ENCODE measurements at regions not wholly inside any gene's neighbourhood (a gene's known extent, or its start where the extent isn't known, plus 50 kb on each side); places are given as distances from the start of the nearest gene placed in this dataset.
"Not testable (repeated sequence)": the region's sequence is repeated elsewhere in the genome, so short reads cannot be mapped to it uniquely, and the experiment has no call there.

DNA sequence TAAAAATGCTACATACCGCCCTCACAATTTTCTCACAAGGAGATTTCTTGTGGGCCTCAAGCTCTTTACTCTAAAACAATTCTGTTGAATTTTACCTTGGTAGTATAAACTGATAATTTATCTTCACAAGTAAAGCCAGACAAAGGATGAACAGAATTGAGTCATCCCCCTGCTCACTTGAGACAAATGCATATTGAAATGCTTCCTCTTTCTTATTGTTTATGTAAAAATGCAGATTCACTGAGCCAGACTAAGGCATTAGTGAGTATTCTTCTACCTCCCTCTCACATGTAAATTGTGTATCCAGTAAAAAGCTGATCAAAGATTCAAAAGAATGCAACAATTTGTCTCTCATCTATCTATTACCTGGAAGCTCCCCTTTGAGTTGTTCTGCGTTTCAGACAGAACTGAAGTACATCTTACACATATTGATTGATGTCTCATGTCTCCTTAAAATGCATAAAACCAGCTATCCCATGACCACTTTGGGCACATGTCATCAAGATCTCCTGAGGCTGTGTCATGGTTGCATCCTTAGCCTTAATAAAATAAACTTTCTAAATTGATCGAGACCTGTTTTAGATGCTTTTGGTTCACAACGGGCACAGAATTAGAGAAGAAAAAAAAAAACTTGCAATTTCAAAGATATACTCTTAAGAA lies 743.1 kb upstream of the B3GALT2 start:
- no peak for DNase-seq

DNA sequence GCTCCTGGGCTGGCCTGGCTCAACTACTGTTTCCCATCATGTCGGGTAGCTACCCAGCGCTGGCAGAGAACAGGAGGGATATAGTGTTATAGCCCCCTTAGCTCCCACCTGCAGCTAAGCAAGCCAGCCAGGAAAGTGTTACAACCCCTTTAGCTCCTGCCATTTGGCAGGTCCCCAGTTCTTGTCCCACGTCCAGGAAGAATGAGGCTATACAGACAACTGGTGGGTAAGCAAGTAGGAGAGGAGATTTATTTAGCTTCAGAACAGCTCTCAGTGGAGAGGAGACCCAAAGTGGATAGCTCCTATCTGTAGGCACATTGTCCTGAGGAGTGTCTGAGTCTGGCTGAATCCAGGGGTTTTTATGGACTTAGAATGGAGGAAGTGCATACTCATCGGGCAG lies 741.1 kb upstream of the B3GALT2 start:
- peak; percentile 16 for DNase-seq

DNA sequence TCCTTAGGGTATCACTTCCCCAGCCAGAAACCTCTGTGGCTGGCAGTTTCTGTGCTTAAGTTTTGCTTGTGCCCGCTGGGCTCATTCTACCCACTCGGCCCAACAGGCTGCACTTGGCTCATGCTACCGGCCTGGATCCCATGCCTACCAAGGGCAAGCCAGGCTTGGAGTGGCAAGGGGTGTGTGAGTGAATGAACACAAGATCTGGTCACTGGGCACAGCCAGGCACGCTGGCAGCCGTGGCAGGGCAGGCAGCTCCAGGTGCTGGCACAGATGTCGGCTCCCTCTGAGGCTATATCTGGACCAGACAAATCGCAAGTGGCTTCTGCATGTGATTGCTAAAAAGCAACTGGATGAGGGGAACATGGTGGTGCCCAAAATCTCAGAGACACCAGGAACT lies 740.5 kb upstream of the B3GALT2 start:
- no peak for DNase-seq

DNA sequence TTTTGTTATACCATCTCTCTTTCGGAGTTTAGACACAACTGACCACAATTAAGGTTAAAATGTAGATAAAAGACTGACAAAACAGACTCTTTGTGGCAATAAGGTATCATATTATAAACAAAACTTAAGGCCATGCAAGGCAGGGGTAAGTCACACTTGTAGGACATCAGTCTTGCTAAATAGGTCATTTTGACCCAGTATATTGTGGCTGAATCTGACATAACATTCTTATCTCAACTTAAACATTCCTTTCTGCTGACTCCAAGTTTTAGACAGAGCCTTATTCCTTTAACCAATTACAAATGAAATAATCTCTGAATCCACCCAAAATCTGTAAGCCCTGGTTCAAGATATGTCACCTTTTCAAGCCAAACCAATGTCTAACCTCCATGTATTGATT lies 733.4 kb upstream of the B3GALT2 start:
- DNase-seq: no peak

DNA sequence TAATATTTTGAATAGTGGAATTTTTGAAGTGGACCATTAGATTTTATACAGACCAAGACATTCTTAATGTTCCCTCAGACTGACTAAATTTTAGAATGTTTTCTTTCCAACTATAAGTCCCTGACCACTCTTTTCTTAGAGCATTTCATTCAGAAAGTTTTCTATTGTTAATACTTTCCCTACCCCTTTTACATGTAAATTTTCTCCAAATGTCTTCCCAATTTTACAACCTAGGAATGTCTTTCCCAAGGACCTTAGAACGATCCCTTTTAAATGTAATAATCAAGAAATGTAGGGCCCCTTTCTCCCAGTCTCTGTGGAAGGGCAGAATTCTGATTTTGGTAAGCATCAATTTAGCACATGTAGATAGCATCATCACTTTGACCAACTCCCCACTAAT lies 730.0 kb upstream of the B3GALT2 start:
- DNase-seq: no peak

DNA sequence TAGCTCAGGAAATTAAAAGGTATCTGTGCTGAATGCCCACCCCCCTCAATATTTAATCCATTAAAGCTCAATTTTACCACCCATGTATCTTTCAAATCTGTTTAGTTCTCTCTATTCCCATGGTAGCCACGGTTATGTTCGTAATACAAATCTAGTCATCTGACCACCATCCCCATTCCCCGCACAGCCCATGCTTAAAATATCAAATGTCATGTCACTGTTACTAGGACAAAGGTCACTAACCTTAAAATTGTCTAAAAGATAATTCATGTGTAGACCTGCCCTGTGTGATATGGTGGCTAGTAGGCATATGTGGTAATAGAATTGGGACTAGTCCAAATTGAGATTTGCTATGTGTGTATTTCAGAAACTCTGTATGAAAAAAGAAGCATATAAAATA lies 728.5 kb upstream of the B3GALT2 start:
- no peak for DNase-seq

DNA sequence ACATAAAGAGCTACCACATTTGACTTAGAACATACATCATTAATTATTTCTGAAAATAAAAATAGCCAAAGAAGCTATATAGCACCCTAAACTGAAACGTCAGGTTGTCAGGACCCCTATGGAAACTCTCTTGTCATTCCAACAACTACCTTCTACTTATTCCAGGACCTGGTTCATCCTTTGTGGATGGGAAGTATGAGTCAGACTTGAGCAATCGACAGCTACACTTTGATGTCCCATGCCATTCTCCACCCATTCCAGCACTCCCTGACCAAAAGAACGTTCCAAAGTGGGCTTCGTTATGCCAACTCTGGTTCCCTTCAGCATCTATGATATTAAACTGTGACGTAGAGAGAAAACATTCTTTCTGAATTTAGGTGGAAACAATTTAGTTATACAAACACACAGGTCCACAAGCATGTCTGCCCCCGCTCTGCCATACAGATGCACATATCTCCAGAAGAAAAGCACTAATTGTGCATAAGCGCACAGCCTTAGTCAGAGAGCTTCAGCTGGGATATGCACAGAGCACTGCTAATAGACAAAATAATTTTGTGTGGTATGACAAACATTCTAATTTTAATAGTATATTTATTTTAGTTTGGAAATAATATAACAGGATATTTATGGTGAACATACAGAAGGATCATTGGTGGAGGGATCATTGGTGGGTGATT lies 723.1 kb upstream of the B3GALT2 start:
- no peak for DNase-seq

DNA sequence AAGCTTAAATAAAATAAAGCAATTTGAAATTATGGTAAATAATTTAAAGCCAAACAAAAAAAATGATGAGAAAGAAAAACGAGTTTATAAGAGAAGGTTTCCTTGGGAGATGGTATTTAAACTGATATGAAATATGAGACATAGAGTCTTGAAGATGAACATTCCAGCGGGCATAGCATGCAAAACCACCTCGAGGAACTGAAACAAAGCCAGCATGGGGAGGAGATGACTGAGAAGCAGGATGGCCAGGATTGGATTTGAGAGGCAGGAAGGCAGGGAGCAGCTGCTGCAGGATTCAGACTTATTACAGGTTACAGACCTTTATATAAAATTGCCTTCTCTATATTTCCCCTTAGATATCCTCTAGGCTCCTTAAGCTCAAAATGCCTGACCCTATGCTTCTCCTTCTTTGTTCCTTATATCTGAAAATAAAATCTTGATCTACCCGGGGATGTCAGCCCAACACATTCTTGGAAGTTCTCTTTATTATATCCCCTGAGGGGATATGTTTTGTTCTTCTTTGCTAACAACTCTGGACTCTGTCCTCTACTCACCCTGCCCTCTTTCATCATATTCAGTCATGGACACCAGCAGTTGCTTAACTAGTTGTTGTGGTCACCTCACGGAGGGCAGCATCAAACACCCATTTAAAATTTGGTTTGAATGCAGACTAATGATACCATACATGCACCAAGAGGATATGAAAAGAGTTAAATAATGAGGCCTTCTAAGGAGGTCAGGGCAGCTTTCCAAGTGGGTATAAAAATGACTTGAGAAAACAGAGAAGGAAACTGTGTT lies 719.1 kb upstream of the B3GALT2 start:
- DNase-seq: no peak

DNA sequence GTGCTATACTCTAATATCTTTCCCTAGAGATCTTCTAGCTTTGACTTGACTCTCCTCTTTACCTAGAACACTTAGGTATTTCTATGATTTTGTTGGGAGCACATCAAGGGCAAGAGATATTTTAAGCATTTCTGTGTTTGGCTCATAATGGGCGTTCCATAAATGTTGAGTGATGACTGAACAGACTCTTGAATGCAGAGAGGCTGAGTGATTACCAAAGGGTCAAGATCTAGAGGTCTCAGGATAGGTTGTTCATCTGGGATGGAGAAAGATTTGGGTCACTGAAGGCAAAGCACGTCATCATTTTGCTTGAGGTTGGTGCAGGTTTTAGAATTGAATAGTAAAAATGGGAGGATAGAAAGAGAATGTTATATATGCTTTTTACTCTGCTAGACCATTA lies 705.4 kb upstream of the B3GALT2 start:
- DNase-seq: no peak

DNA sequence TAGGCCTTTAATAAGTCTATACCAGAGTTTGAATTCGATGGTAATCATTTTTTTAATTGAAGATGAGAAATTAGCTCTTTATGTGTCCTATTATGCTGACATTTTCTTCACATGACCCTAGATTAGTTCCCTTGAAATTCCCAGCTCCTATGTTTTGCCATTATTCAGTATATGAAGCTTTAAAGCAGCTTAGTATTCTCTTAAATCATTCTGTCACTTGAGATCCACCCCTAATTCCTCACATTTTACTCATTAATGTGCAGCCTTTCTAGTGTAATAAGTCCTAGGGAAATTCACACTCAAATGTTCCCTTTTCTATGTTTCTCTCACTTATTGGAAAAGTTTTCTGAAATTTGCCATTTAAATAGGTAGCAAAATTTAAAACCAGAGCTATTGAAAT lies 704.5 kb upstream of the B3GALT2 start:
- no peak for DNase-seq

DNA sequence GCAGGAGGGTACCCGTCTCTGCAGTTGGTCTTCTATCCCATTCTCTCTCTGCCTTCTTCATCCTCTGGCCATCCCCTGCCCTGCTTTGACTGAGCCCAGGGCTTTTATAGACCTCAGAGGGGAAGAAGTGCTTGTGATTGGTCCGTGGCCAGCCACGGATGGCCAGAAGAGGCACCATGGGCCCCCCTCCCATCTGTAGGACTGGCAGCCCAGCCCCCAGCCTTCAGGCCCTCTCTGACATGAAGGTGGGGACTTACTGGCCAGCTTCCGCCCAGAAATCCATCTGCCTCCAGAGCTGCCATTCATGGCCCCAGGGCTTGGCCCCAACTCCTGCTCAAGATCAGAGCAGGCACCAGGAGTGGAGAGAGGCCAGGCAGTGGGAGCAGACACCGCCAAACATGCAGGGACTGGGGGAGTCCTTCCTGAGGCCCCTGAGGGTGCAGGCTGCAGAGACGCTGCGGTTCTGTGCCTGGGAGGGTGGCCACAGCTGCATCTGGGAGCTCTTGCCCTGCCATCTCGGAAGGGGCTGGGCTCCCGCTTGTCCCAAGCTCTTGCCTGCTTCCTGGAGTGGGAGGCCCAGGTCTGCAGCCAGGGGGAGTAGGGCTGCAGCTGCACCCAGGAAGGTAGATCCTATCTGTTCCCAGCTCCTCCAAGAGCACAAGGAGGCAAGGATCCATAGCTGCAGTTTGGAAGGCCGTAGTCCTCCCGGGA lies 698.6 kb upstream of the B3GALT2 start:
- no peak for DNase-seq

DNA sequence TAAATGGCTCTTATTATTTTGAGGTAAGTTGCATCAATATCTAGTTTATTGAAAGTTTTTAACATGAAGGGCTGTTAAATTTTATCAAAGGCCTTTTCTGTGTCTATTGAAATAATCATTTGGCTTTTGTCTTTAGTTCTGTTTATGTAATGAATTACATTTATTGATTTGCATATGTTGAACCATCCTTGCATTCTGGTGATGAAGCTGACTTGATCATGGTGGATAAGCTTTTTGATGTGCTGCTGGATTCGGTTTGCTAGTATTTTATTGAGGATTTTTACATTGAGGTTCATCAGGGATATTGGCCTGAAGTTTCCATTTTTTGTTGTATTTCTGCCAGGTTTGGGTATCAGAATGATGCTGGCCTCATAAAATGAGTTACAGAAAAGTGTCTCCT lies 691.5 kb upstream of the B3GALT2 start:
- not testable (repeated sequence) for DNase-seq

DNA sequence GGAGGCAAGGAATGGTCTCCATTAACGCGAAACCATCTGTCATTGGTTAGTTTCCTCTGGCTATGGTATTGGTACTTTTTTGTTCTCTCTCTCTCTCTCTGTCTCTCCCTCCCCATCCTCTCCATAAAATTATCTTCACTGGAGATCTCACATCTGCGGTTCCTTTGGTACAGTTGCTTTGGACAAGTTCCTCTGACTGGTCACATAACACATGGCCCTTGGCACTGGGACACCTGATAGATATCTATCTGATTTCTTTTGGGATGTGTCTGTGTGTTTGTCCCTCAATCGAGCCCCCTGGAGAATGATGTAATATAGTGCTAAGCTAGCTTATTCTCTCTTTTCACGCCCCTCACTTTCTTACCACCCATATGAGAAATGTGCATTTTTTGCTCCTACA lies 682.0 kb upstream of the B3GALT2 start:
- no peak for DNase-seq

DNA sequence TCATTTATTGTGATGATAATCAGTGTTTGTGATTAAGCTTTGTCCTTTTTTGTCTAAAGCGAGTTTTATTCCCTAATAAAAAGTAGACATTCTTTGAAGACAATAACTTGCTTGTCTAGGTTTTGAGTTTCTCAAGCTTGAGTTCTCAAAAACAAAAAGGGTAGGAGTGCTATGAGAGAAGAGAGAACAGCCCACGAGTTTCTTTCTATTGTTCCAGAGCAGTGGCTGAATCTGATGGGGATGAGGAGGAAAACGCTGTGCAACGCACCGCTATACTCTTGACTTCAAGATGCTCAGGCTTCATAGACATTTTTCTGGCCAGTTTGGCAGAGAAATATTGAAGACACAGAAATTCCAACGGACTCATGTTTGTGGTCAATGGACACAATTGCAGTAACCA lies 669.8 kb upstream of the B3GALT2 start:
- no peak for DNase-seq

DNA sequence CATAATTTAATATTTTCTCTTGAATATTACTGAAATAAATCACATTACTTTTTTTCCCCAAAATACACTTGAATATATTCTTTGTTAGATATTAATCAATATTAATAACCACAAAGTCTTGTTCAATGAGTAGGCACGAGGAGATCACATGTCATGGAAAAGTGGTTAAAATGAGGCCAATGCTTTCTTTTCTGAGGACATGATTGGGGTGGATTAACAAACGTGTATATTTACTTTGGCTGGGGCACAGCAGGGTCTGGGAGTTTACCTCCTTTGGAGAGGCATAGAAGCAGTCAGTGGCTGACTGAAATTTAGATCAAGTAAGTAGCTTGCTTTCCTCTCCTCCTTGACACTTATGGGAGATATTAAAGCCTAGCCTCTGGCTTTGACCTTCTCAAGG lies 664.3 kb upstream of the B3GALT2 start:
- no peak for DNase-seq

DNA sequence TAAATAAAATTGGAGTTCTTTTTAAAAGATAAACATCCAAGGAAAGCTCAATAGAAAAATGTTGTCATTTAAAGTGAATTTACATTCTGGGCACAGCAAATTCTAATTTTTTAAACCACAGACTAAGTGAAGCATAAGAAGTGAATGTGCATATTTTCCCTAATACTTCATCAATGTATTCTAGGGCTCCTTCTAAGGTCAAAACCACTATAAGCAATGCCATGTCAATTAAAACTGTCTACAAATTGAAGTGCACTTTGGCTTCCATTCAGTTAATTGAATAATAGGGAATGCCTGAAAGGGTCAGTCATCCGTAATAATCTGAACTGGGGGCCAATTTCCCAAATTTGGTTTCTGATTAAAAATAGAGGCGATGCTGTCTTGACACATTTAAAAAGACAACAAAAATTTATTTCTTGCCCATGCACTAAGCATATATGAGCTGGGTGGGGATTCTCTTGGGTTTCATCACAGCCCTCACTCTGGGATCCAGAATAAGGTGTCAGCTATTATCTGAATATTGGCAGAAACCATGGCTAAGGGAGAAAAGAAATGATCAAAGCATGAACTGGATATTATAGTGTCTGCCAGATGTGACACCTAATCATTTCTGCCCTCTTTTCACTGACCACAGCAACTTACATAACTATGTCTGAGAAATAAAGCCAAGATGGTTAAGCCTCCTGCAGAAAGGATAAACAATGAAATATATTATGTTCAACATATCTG lies 660.6 kb upstream of the B3GALT2 start:
- DNase-seq: no peak

DNA sequence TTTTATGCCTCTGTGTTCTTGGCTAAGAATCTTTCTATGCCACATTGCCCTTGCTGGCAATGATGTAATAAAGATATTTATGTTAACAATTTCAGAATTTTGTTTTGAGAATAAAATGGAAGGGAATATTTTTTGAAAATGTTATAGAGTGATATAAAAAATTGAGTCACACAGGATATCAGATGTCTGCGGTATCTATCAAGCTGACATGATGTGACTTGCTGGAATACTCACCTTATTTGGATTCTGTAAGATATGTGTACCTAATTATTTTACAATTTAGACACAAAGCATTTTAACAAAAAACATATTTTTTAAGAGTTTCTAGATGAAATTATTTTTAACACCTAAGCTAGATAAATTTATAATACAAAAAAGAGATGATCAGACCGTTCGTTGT lies 660.0 kb upstream of the B3GALT2 start:
- DNase-seq: no peak

DNA sequence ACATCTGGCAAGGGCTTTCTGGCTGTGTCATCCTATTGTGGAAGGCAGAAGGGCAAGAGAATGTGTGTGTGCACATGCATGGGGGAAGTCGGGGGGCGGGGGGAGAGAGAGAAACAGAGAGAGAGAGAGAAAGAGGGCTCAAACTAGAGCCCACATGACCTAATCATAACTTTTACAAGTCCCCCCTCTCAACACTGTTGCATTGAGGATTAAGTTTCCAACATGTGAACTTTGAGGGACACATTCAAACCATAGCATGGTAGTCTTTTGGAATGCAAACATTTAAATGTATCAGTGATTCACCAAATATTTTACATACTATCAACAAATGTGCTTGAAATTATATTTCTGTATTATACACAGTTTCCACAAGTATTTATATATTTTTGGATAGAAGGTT lies 655.4 kb upstream of the B3GALT2 start:
- no peak for DNase-seq

DNA sequence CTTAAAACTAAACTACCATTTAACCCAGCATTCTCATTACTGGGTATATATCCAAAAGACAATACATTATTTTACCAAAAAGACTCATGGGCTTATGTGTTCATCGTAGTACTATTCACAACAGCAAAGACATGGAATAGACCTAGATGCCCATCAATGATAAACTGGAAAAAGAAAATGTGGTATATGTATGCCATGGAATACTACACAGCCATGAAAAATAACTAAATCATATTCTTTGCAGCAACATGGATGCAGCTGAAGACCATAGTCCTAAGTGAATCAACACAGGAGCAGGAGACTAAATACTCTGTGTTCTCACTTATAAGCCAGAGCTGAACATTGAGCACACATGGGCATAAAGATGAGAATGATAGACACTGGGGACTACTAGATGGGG lies 645.1 kb upstream of the B3GALT2 start:
- no peak for DNase-seq

DNA sequence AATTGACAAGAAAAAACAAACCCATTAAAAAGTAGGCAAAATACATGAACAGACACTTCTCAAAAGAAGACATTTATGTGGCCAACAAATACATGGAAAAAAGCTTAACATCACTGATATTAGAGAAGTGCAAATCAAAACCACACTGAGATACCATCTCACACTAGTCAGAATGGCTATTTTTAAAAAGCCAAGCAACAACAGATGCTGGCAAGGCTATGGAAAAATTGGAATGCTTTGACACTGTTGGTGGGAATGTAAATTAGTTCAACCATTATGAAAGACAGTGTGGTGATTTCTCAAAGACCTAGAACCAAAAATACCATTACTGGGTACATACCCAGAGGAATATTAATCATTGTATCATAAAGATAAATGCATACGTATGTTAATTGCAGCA lies 641.1 kb upstream of the B3GALT2 start:
- DNase-seq: no peak

DNA sequence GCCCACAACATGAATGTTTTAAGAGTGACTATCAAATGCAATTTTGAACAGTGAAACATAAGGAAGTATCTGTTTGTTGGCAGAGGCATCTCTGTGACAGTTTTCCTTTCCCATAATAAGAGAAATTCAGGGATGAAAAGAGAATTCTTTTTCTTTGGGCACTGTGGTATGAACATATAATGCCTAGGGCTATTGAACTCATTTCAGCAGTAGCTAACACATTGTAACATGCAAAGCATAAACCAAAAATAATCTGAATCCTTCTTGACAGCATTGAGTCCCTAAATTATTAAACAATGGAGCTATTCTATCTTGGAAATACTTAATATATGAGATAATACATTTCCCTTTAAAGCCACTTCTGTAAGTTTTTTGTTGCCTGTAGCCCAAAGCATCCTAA lies 633.0 kb upstream of the B3GALT2 start:
- DNase-seq: no peak

DNA sequence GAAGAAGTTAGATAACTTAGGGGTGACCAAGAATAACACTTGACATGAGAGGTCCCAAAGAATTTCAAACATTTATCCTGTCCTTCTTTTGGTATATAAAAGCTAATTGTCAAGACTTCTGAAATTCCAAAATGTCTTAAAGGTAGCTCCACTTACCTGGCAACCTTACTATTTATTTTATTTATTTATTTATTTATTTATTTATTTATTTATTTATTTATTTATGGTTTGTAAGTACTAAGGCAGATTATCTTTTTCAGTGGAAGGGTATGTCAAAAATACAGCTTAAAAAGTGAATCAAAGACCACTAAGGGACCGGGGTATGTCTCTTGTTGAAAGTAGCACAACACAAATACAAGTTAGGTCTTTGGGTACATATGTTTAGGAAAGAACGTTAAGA lies 620.8 kb upstream of the B3GALT2 start:
- DNase-seq: no peak

Measured in RPMI8226 (cell line).